HFF-Myc (cell line): ENCODE measurements at regions not wholly inside any gene's neighbourhood (a gene's known extent, or its start where the extent isn't known, plus 50 kb on each side); places are given as distances from the start of the nearest gene placed in this dataset.

Source experiments
- DNase-seq: peaks from one replicate; pipeline ENCODE4 v3.0.0-alpha.2; 2011; ENCODE audit warnings: low read depth; ENCODE audit errors: extremely low read depth
- H3K4me3 ChIP-seq: replicated peaks from 2 replicates; pipeline ENCODE4 v1.5.1; 2011; ENCODE audit warnings: low read depth, mild to moderate bottlenecking, control low read depth, low read length
- TF ChIP-seq, protein P1 (sequence below): IDR thresholded peaks from 2 replicates; pipeline ENCODE4 v1.5.1; 2012; ENCODE audit warnings: mild to moderate bottlenecking, low read depth, low read length, control low read depth; ENCODE audit errors: missing control alignments

DNA sequence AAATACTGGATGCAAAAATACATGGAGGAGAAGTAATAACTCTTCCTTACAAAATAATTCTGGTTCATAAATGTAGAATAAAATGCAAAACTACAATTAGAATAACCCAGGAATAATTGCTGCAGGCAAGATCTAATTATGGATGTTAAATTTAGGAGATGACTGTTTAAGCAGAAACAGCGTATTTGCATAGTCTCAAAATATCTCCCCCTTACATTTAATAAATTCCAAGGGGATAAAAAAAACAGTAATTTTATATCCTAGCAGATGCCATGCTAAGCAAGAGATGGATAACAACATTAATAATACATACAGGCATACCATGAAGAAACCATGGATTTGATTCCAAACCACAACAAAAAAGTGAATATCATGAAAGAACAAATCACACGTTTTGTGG, 1253.1 kb upstream of the MIR17HG start:
- DNase-seq: no peak
- H3K4me3 ChIP-seq: no peak overlapping the region
- TF ChIP-seq, protein P1, sequence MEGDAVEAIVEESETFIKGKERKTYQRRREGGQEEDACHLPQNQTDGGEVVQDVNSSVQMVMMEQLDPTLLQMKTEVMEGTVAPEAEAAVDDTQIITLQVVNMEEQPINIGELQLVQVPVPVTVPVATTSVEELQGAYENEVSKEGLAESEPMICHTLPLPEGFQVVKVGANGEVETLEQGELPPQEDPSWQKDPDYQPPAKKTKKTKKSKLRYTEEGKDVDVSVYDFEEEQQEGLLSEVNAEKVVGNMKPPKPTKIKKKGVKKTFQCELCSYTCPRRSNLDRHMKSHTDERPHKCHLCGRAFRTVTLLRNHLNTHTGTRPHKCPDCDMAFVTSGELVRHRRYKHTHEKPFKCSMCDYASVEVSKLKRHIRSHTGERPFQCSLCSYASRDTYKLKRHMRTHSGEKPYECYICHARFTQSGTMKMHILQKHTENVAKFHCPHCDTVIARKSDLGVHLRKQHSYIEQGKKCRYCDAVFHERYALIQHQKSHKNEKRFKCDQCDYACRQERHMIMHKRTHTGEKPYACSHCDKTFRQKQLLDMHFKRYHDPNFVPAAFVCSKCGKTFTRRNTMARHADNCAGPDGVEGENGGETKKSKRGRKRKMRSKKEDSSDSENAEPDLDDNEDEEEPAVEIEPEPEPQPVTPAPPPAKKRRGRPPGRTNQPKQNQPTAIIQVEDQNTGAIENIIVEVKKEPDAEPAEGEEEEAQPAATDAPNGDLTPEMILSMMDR: no peak

DNA sequence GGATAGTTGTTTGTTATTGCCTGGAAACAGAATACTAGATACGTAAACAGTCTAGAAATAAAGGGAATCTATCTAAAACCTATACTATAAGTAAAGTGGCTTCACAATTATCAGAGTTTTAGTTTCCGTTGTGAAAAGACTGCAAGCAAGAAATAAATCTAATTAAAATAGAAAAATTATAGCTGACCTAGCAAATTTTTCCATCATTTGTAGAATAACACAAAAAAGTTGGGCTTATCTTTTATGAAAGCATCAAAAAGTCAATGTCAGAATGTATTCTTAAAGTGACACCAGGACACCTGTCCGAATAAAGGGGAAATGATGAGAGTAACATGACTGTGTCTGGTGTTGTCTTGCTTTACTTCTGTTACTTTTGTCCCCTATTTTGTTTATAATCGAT, 1248.9 kb upstream of the MIR17HG start:
- no peak overlapping the region for H3K4me3 ChIP-seq
- no peak for DNase-seq
- TF ChIP-seq, protein P1: no peak

DNA sequence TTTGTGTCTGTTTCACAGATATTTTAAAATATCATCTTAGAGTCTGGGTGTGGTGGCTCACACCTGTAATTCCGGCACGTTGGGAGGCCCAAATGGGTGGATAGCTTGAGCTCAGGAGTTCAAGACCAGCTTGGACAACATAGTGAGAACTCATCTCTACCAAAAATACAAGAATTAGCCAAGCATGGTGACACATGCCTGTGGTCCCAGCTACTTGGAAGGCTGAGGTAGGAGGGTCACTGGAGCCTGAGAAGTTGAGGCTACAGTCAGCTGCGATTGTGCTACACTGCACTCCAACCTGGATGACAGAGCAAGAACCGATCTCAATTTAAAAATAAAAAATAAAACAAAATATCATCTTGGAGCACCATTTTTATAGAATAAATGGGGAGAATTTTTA, 1247.6 kb upstream of the MIR17HG start:
- TF ChIP-seq, protein P1: no peak
- no peak for DNase-seq
- H3K4me3 ChIP-seq: no peak overlapping the region

DNA sequence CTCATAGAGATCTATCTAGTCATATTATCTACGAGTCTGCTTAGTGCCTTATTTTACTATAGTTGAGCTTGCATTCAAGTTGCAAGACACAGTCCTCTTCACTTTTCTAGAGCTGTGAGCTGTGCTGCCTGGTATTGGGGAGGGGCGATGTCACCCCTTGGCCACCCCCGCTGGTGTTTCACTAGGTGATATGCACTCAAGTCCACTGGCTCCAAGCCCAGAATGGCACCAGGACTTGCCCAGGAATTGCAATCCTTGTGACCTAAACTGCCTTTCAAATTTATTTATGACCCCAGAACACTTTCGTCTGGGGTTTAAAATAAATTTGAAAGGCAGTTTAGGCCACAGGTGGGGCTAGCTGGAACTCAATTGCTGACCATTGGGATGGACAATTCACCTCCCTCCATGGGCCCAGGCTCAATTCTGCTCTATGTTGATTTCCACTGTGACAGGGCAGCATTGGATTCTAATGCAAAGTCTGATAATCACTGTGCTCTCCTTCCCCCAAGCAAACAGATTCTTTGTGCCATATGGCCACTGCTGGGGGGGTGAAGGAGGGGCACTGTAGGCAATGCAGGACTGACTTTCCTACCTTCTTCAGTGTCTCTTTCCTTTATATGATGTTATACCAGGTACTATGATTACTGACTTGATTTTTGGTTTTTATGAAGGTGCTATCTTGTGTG, 1244.2 kb upstream of the MIR17HG start:
- TF ChIP-seq, protein P1: no peak

DNA sequence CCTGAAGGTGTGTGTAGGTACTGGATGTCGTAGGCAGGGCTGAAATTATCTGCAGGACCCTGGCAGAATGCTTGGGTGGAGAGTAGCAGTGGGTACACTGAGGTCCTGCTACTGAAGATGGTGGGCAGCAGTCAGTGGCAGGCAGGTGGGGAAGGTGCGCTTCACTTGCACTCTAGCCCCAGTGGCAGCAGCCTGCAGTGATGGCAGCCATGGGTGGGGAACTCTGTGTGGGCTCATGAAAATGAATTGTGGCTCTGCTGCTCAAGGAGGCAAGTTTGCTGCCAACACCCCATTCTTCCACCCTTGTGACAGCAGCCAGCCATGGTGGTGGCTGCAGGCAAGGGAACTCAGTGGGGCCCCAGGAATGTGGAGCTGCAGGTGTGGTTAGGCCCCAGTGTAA, 1242.7 kb upstream of the MIR17HG start:
- H3K4me3 ChIP-seq: no peak overlapping the region
- DNase-seq: no peak
- TF ChIP-seq, protein P1: no peak

More for the DNA sequence above, 1244.2 kb upstream of the MIR17HG start:
- no peak for DNase-seq
- H3K4me3 ChIP-seq: no peak overlapping the region

DNA sequence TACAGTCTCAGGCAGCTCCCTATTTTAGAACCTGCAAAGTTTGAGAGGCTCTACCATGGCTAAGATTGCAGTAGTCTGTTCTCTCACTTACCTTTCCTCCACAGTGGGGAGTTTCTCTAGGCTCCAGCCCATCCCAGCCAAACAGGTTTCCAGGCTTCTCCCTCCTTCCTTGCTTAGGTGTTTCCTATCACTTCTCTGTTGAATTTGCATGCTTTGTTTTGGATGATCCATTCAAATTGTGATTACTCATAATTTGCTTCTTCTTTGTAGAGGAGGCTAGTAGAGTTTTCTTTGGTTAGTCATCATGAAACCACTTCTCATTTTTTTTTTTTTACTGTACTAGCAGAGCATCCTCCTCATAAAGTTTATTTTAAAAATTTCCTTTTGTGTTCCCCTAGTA, 1242.2 kb upstream of the MIR17HG start:
- no peak for DNase-seq
- no peak overlapping the region for H3K4me3 ChIP-seq
- TF ChIP-seq, protein P1: no peak
